Caco-2 (cell line): ENCODE measurements at regions not wholly inside any gene's neighbourhood (a gene's known extent, or its start where the extent isn't known, plus 50 kb on each side); places are given as distances from the start of the nearest gene placed in this dataset.

Source experiments
- BruUV-seq: library from RNA; stranded (reverse); fragments of 400-500 nt; replicated peaks from 2 replicates; lab custom pipeline; 2021; lab: Mats Ljungman, UMichigan
- CTCF ChIA-PET: fragments of 300-600 bp; sonication (Branson Sonifier 250); formaldehyde crosslinking; loops from one replicate; lab custom pipeline; 2022; ENCODE audit warnings: antibody characterized with exemption; lab: Charles Lee
- POLR2A ChIA-PET: fragments of 300-600 bp; sonication (Branson Sonifier 250); formaldehyde crosslinking; loops from one replicate; lab custom pipeline; 2022; ENCODE audit warnings: antibody characterized with exemption; lab: Charles Lee
- DNase-seq, 2 experiments: peaks; one replicate each; pipeline versions ENCODE4 v3.0.0 to v3.0.0-alpha.2; 2020 to 2022
- H3K27me3 ChIP-seq: replicated peaks from 2 replicates; pipeline ENCODE4 v1.6.0; 2011; ENCODE audit warnings: low read length; ENCODE audit not compliant: control insufficient read depth, insufficient read depth
- H3K36me3 ChIP-seq: 2 replicates; pipeline ENCODE4 v1.5.1; 2011; ENCODE audit warnings: low read length; ENCODE audit not compliant: control insufficient read depth, insufficient read depth
- H3K4me1 ChIP-seq: fragments of 250-450 bp; sonication (Bioruptor Pico); 2 replicates; pipeline ENCODE4 v1.5.1; 2020; ENCODE audit warnings: mild to moderate bottlenecking
- H3K4me3 ChIP-seq: 2 replicates; pipeline ENCODE4 v1.5.1; 2011; ENCODE audit warnings: low read depth, mild to moderate bottlenecking, control low read depth, low read length
- H3K9me3 ChIP-seq: fragments of 250-450 bp; sonication (Bioruptor Pico); 2 replicates; pipeline ENCODE4 v1.5.1; 2020; ENCODE audit warnings: mild to moderate bottlenecking, moderate library complexity
- H3K27ac Mint-ChIP-seq: one replicate; pipeline ENCODE4 v1.8.0; 2022; ENCODE audit warnings: mixed read lengths; ENCODE audit not compliant: unreplicated experiment
- H3K27me3 Mint-ChIP-seq: one replicate; pipeline ENCODE4 v1.8.0; 2022; ENCODE audit warnings: mixed read lengths; ENCODE audit not compliant: insufficient read depth, unreplicated experiment
- H3K36me3 Mint-ChIP-seq: one replicate; pipeline ENCODE4 v1.8.0; 2022; ENCODE audit warnings: mild to moderate bottlenecking, mixed read lengths; ENCODE audit not compliant: insufficient read depth, unreplicated experiment
- H3K4me1 Mint-ChIP-seq: one replicate; pipeline ENCODE4 v1.8.0; 2022; ENCODE audit warnings: low read depth, mixed read lengths; ENCODE audit not compliant: unreplicated experiment
- H3K4me3 Mint-ChIP-seq: one replicate; pipeline ENCODE4 v1.8.0; 2022; ENCODE audit warnings: mild to moderate bottlenecking, moderate library complexity, mixed read lengths; ENCODE audit not compliant: unreplicated experiment
- H3K9me3 Mint-ChIP-seq: one replicate; pipeline ENCODE4 v1.8.0; 2022; ENCODE audit warnings: mixed read lengths; ENCODE audit not compliant: unreplicated experiment
- intact Hi-C: fragments of 100-400 bp; cut with micrococcal nuclease; formaldehyde crosslinking; loops from one replicate; pipeline ENCODE4 v1.10.0; 2022; ENCODE audit not compliant: unreplicated experiment
- TF ChIP-seq, protein P1 (sequence below), 2 experiments: fragments of 200-600 bp in 1 of 2; IDR thresholded peaks; 1 replicate in 1 of 2; 2 replicates in 1 of 2; pipeline versions ENCODE4 v1.5.1 to v1.8.0; 2011 to 2022; ENCODE audit warnings: antibody characterized with exemption in 1 of 2, control low read depth in 1 of 2, inconsistent platforms in 1 of 2, low read depth in 1 of 2, low read length in 1 of 2, mild to moderate bottlenecking in 1 of 2, moderate library complexity in 1 of 2; ENCODE audit not compliant: insufficient read depth in 1 of 2, severe bottlenecking in 1 of 2, unreplicated experiment in 1 of 2

DNA sequence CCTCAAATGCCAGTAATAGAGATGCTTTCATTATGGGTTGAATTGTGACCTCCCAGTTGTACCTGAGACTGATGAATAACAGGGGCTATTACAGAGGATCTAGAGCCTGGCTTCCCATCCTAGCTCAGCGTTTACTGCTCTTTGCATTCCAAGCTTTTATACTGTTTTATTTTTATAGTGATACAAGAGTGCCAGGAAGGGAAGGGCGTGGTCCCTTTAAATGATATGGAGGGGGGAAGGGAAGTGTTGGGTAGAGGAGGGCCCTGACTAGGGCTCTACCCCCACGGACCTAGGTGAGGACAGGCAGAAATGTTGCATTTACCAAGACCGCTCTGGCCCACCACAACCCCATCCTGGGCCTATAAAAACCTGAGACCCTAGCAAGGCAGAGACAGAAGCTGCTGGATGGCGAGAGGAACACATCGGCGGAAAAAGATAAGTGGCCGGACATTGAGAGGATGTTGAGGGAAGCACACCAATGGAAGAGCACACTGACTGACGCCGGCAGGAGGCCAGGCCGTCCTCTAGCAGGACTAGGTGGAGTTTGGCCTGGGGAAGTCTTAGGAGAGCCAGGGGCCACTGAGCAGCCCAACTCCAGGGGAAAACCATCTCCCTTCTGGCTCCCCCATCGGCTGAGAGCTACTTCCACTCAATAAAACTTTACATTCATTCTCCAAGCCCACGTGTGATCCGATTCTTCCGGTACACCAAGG is 1025.9 kb downstream of the TTLL7 start:
- Histone ChIP-seq H3K4me1 (no peaks in the 10 kb centered on the region), H3K27me3 (no peaks in the 10 kb centered on the region), H3K36me3 (no peaks in the 10 kb centered on the region), H3K4me3 (no peak overlapping the region), H3K9me3 (no peaks in the 10 kb centered on the region)
- intact Hi-C loops: no loop called here
- no peaks in the 10 kb centered on the region for H3K27me3 Mint-ChIP-seq
- CTCF ChIA-PET: no interaction called here
- H3K27ac Mint-ChIP-seq: no peak overlapping the region
- H3K4me3 Mint-ChIP-seq: no peak overlapping the region
- BruUV-seq: no TSS peak
- H3K9me3 Mint-ChIP-seq: no peaks in the 10 kb centered on the region
- H3K4me1 Mint-ChIP-seq: no peaks in the 10 kb centered on the region
- POLR2A ChIA-PET: no interaction called here
- DNase-seq: no peak
- H3K36me3 Mint-ChIP-seq: no peaks in the 10 kb centered on the region
- TF ChIP-seq, protein P1, sequence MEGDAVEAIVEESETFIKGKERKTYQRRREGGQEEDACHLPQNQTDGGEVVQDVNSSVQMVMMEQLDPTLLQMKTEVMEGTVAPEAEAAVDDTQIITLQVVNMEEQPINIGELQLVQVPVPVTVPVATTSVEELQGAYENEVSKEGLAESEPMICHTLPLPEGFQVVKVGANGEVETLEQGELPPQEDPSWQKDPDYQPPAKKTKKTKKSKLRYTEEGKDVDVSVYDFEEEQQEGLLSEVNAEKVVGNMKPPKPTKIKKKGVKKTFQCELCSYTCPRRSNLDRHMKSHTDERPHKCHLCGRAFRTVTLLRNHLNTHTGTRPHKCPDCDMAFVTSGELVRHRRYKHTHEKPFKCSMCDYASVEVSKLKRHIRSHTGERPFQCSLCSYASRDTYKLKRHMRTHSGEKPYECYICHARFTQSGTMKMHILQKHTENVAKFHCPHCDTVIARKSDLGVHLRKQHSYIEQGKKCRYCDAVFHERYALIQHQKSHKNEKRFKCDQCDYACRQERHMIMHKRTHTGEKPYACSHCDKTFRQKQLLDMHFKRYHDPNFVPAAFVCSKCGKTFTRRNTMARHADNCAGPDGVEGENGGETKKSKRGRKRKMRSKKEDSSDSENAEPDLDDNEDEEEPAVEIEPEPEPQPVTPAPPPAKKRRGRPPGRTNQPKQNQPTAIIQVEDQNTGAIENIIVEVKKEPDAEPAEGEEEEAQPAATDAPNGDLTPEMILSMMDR (IDR thresholded peaks at IDR 0.05; ENCODE audit: insufficient read depth in 1 of 2, low read depth in 1 of 2, low read length in 1 of 2, severe bottlenecking in 1 of 2, unreplicated experiment in 1 of 2): no peak

DNA sequence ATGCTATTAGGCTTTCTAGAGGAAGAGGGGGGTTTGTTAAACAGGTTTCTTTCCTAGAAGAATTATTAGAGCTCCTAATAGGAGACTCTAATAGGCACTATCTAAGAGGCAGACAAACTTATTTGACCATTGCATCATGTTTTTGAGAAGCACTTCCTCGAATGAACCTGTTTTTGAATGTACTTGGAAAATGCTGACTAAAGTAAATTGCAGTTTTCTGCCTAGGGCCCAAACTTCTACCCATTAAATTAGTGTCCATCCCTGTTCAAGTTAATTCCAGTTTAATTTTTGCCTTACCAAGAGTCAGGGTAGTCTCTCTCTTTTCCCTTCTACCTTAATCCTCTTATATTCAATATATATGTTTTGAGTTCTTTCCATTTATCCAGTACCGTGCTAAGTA is 1029.6 kb downstream of the TTLL7 start:
- no peak for DNase-seq
- Mint-ChIP-seq H3K9me3 (no peaks in the 10 kb centered on the region), H3K27me3 (no peaks in the 10 kb centered on the region), H3K27ac (no peak overlapping the region), H3K36me3 (no peaks in the 10 kb centered on the region), H3K4me1 (no peaks in the 10 kb centered on the region), H3K4me3 (no peak overlapping the region)
- no TSS peak for BruUV-seq
- intact Hi-C loops: no loop called here
- CTCF ChIA-PET: no interaction called here
- Histone ChIP-seq H3K4me3 (no peak overlapping the region), H3K9me3 (no peaks in the 10 kb centered on the region), H3K36me3 (no peaks in the 10 kb centered on the region), H3K4me1 (no peaks in the 10 kb centered on the region), H3K27me3 (no peaks in the 10 kb centered on the region)
- TF ChIP-seq, protein P1 (IDR thresholded peaks at IDR 0.05; ENCODE audit: insufficient read depth in 1 of 2, low read depth in 1 of 2, low read length in 1 of 2, severe bottlenecking in 1 of 2, unreplicated experiment in 1 of 2): no peak
- POLR2A ChIA-PET: no interaction called here

DNA sequence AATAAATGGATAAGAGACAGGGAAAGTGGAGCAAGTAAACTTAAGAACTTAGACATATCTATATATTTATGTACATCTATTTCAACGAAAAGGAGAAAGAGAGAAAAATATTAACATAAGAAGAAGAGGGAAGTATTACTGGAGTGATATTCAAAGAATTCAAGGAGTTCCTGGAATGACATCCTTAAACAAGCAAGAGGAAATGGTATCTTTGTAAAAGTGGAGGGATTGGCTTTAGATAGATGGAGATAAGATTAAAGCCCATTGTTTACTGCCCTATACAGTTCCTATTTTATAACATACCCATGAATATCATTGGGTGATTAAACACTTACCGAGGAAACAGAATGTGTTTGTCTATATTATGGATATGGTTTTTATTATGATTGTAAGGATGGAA is 1036.3 kb downstream of the TTLL7 start:
- Mint-ChIP-seq H3K36me3 (no peaks in the 10 kb centered on the region), H3K4me3 (no peak overlapping the region), H3K9me3 (no peaks in the 10 kb centered on the region), H3K27ac (no peak overlapping the region), H3K27me3 (no peaks in the 10 kb centered on the region), H3K4me1 (no peaks in the 10 kb centered on the region)
- Histone ChIP-seq H3K4me1 (no peaks in the 10 kb centered on the region; the same call in 1 of the 2 replicates), H3K27me3 (no peaks in the 10 kb centered on the region), H3K36me3 (no peaks in the 10 kb centered on the region), H3K9me3 (no peaks in the 10 kb centered on the region), H3K4me3 (no peak overlapping the region)
- CTCF ChIA-PET: no interaction called here
- intact Hi-C loops: no loop called here
- TF ChIP-seq, protein P1 (IDR thresholded peaks at IDR 0.05; ENCODE audit: insufficient read depth in 1 of 2, low read depth in 1 of 2, low read length in 1 of 2, severe bottlenecking in 1 of 2, unreplicated experiment in 1 of 2): no peak
- POLR2A ChIA-PET: no interaction called here
- no peak for DNase-seq
- BruUV-seq: no TSS peak
